ENCODE measurements at regions not wholly inside any gene's neighbourhood (a gene's known extent, or its start where the extent isn't known, plus 50 kb on each side); places are given as distances from the start of the nearest gene placed in this dataset.

- DNase-seq = no peak
Observed at GRCh38 chr7:156148547-156148946, 336.3 kb upstream of the SHH start.

GRCh38 chr7:156147756-156148504 is 335.7 kb upstream of the SHH start:
- DNase-seq = no peak

- no peak for DNase-seq
Observed at GRCh38 chr7:156147104-156147503, 334.8 kb upstream of the SHH start.

GRCh38 chr7:156145996-156146395 is 333.7 kb upstream of the SHH start:
- no peak for DNase-seq

- no peak for DNase-seq
Observed at GRCh38 chr7:156145184-156145583, 332.9 kb upstream of the SHH start.

GRCh38 chr7:156143683-156144082 is 331.4 kb upstream of the SHH start:
- DNase-seq = no peak

GRCh38 chr7:156143158-156143557 is 330.9 kb upstream of the SHH start:
- no peak for DNase-seq

GRCh38 chr7:156141941-156142340 is 329.7 kb upstream of the SHH start:
- DNase-seq = no peak

- no peak for DNase-seq
Observed at GRCh38 chr7:156140896-156141295, 328.6 kb upstream of the SHH start.

- DNase-seq = no peak
Observed at GRCh38 chr7:156140447-156140846, 328.2 kb upstream of the SHH start.

- no peak for DNase-seq
Observed at GRCh38 chr7:156139633-156140032, 327.4 kb upstream of the SHH start.

- DNase-seq = no peak
Observed at GRCh38 chr7:156139112-156139511, 326.8 kb upstream of the SHH start.

GRCh38 chr7:156131881-156132280 is 319.6 kb upstream of the SHH start:
- DNase-seq = no peak

GRCh38 chr7:156129522-156129921 is 317.3 kb upstream of the SHH start:
- DNase-seq = no peak

GRCh38 chr7:156128496-156128895 is 316.2 kb upstream of the SHH start:
- no peak for DNase-seq

GRCh38 chr7:156127166-156128134 is 315.2 kb upstream of the SHH start:
- no peak for DNase-seq

GRCh38 chr7:156125841-156126730 is 313.8 kb upstream of the SHH start:
- no peak for DNase-seq

GRCh38 chr7:156124356-156124755 is 312.1 kb upstream of the SHH start:
- DNase-seq = no peak

- DNase-seq = no peak
Observed at GRCh38 chr7:156123362-156123761, 311.1 kb upstream of the SHH start.

- no peak for DNase-seq
Observed at GRCh38 chr7:156122752-156123354, 310.6 kb upstream of the SHH start.

- DNase-seq = no peak
Observed at GRCh38 chr7:156121956-156122355, 309.7 kb upstream of the SHH start.

- no peak for DNase-seq
Observed at GRCh38 chr7:156121434-156121833, 309.2 kb upstream of the SHH start.

GRCh38 chr7:156120552-156120951 is 308.3 kb upstream of the SHH start:
- no peak for DNase-seq
